DND-41 (cell line): ENCODE measurements at regions not wholly inside any gene's neighbourhood (a gene's known extent, or its start where the extent isn't known, plus 50 kb on each side); places are given as distances from the start of the nearest gene placed in this dataset.

Experiments used
- EZH2 ChIP-seq: IDR thresholded peaks from 3 replicates; pipeline ENCODE4 v1.6.1; 2012; ENCODE audit warnings: borderline replicate concordance, low read depth, mild to moderate bottlenecking, moderate library complexity, low read length, inconsistent platforms; ENCODE audit not compliant: severe bottlenecking
- TF ChIP-seq, protein P1 (sequence below): IDR thresholded peaks from 2 replicates; pipeline ENCODE4 v1.5.1; 2012; ENCODE audit warnings: borderline replicate concordance, low read length, moderate library complexity, mild to moderate bottlenecking; ENCODE audit not compliant: poor library complexity, severe bottlenecking; ENCODE audit errors: extremely low read depth

DNA sequence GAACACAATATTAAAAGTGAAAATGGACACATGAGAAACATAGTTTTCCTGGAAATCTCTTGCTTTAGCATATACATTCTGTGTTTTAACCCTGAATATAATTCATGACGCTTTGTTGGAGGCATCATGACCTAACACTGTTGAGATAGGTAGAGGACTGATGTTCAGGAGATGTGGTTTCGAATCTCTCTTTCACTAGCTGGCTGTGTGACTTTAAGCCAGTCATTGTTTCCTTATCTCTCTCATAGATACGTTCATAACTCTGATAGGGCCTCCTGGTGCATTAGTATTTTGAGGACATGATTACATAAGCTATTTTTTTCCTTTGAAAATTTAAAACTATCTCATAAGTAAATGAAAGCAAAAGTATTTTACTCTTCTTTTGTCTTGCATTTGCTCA lies 179.0 kb upstream of the DTNA start:
- TF ChIP-seq, protein P1, sequence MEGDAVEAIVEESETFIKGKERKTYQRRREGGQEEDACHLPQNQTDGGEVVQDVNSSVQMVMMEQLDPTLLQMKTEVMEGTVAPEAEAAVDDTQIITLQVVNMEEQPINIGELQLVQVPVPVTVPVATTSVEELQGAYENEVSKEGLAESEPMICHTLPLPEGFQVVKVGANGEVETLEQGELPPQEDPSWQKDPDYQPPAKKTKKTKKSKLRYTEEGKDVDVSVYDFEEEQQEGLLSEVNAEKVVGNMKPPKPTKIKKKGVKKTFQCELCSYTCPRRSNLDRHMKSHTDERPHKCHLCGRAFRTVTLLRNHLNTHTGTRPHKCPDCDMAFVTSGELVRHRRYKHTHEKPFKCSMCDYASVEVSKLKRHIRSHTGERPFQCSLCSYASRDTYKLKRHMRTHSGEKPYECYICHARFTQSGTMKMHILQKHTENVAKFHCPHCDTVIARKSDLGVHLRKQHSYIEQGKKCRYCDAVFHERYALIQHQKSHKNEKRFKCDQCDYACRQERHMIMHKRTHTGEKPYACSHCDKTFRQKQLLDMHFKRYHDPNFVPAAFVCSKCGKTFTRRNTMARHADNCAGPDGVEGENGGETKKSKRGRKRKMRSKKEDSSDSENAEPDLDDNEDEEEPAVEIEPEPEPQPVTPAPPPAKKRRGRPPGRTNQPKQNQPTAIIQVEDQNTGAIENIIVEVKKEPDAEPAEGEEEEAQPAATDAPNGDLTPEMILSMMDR, result no peak
- no peak for TF ChIP-seq EZH2
